Right hindlimb (tissue), 1 donor: ENCODE measurements at regions not wholly inside any gene's neighbourhood (a gene's known extent, or its start where the extent isn't known, plus 50 kb on each side); places are given as distances from the start of the nearest gene placed in this dataset.

Source experiments
- DNase-seq: peaks from one replicate; pipeline ENCODE4 v3.0.0-alpha.2; 2018

GRCh38 chr9:107431461-107431860 lies 58.1 kb downstream of the KLF4 start:
- no peak for DNase-seq

GRCh38 chr9:107430071-107430470 lies 59.5 kb downstream of the KLF4 start:
- DNase-seq, result no peak

- DNase-seq, result no peak
Observed at GRCh38 chr9:107426126-107426525, 63.4 kb downstream of the KLF4 start.

- peak; percentile 93 for DNase-seq
Observed at GRCh38 chr9:107425101-107426025, 64.2 kb downstream of the KLF4 start.

- no peak for DNase-seq
Observed at GRCh38 chr9:107423540-107423939, 66.0 kb downstream of the KLF4 start.

GRCh38 chr9:107422189-107423185 lies 67.1 kb downstream of the KLF4 start:
- DNase-seq, result peak; percentile 80

- no peak for DNase-seq
Observed at GRCh38 chr9:107410420-107410819, 79.1 kb downstream of the KLF4 start.

- DNase-seq, result peak; percentile 46
Observed at GRCh38 chr9:107409581-107410389, 79.8 kb downstream of the KLF4 start.

- no peak for DNase-seq
Observed at GRCh38 chr9:107407675-107408074, 81.9 kb downstream of the KLF4 start.

- no peak for DNase-seq
Observed at GRCh38 chr9:107405511-107405910, 84.1 kb downstream of the KLF4 start.

GRCh38 chr9:107404736-107405135 lies 84.8 kb downstream of the KLF4 start:
- no peak for DNase-seq

GRCh38 chr9:107404161-107404560 lies 85.4 kb downstream of the KLF4 start:
- peak; percentile 51 for DNase-seq

- DNase-seq, result no peak
Observed at GRCh38 chr9:107397076-107398044, 92.2 kb downstream of the KLF4 start.

- DNase-seq, result no peak
Observed at GRCh38 chr9:107394264-107394663, 95.3 kb downstream of the KLF4 start.

- DNase-seq, result no peak
Observed at GRCh38 chr9:107390778-107391177, 98.8 kb downstream of the KLF4 start.

- no peak for DNase-seq
Observed at GRCh38 chr9:107390279-107390678, 99.3 kb downstream of the KLF4 start.

- no peak for DNase-seq
Observed at GRCh38 chr9:107389617-107390071, 99.9 kb downstream of the KLF4 start.

GRCh38 chr9:107388890-107389289 lies 100.7 kb downstream of the KLF4 start:
- peak; percentile 54 for DNase-seq

GRCh38 chr9:107387409-107387808 lies 102.2 kb downstream of the KLF4 start:
- peak; percentile 84 for DNase-seq

GRCh38 chr9:107386396-107386795 lies 103.2 kb downstream of the KLF4 start:
- no peak for DNase-seq
